Skeletal muscle tissue (tissue), 3 donors: ENCODE measurements at regions not wholly inside any gene's neighbourhood (a gene's known extent, or its start where the extent isn't known, plus 50 kb on each side); places are given as distances from the start of the nearest gene placed in this dataset.
"Not testable (repeated sequence)": the region's sequence is repeated elsewhere in the genome, so short reads cannot be mapped to it uniquely, and the experiment has no call there.

Experiments used
- H3K27ac ChIP-seq: one replicate; pipeline ENCODE4 v1.7.0; 2013; ENCODE audit warnings: mild to moderate bottlenecking, low read depth, low read length, inconsistent platforms
- H3K27me3 ChIP-seq, 3 donors: one replicate each; pipeline ENCODE4 v1.7.0; 2013; ENCODE audit warnings: low read length in 3 of 3; ENCODE audit not compliant: control insufficient read depth in 3 of 3, insufficient read depth in 3 of 3
- H3K36me3 ChIP-seq, 3 donors: one replicate each; pipeline ENCODE4 v1.7.0; 2013; ENCODE audit warnings: low read length in 3 of 3; ENCODE audit not compliant: control insufficient read depth in 3 of 3, insufficient read depth in 3 of 3
- H3K4me1 ChIP-seq, 3 donors: one replicate each; pipeline ENCODE4 v1.7.0; 2013; ENCODE audit warnings: low read length in 3 of 3, mild to moderate bottlenecking in 3 of 3; ENCODE audit not compliant: control insufficient read depth in 3 of 3, insufficient read depth in 3 of 3
- H3K4me3 ChIP-seq, 3 donors: one replicate each; pipeline ENCODE4 v1.7.0; 2013; ENCODE audit warnings: low read length in 3 of 3
- H3K9ac ChIP-seq, 3 donors: one replicate each; pipeline ENCODE4 v1.7.0; 2013; ENCODE audit warnings: low read length in 3 of 3, mild to moderate bottlenecking in 3 of 3, moderate library complexity in 2 of 3, low read depth in 1 of 3
- H3K9me3 ChIP-seq, 3 donors: one replicate each; pipeline ENCODE4 v1.7.0; 2013; ENCODE audit warnings: low read length in 3 of 3; ENCODE audit not compliant: control insufficient read depth in 3 of 3
- donor health status: Osteomylitis.

DNA sequence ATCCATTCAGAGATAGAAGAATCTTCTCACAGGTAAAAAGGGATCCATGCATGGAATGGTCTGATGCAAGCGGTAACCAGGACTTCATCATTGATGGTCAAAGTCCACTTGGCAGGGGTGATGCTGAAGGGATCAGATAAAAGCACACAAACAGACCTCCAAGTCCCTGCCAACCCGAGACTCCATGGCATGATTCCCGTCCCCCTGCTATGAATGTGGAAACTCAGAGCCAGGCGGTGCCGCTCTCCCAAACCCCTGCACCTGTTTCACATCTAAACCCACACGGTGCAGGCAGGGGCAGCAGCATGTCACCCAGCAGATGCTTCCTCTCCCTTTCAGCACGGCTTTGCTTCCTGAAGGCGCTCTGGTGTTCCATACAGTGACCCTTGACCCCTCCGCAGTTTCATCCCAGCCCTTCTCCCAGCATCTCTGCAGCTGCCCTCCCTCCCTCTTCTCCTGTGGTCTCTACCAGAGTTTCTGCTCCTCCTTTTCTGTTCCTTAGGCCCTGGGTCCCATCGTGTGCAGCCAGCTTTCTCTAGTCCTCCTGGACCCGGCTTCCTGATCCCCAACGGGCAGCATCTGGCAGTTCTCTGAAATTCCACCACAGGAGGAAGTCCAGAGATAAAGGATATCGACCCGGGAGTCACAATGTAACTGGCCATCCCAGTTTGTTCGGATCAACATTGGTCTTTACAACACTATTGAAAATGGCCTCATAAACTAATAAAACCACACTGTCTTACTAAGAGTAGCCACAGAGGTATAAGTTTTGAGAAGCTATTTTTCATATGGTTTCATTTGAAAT, 235.0 kb downstream of the TTLL2 start:
- no peak overlapping the region for H3K4me3 ChIP-seq
- H3K27ac ChIP-seq: no peak overlapping the region
- peaks cover 0 to 7% (median 0%) of the 10 kb centered on the region in 3 donors for H3K27me3 ChIP-seq
- H3K36me3 ChIP-seq: no peaks in the 10 kb centered on the region
- H3K9me3 ChIP-seq: no peaks in the 10 kb centered on the region
- H3K9ac ChIP-seq: no peak overlapping the region
- peaks cover 11 to 14% (median 13%) of the 10 kb centered on the region in 3 donors for H3K4me1 ChIP-seq

DNA sequence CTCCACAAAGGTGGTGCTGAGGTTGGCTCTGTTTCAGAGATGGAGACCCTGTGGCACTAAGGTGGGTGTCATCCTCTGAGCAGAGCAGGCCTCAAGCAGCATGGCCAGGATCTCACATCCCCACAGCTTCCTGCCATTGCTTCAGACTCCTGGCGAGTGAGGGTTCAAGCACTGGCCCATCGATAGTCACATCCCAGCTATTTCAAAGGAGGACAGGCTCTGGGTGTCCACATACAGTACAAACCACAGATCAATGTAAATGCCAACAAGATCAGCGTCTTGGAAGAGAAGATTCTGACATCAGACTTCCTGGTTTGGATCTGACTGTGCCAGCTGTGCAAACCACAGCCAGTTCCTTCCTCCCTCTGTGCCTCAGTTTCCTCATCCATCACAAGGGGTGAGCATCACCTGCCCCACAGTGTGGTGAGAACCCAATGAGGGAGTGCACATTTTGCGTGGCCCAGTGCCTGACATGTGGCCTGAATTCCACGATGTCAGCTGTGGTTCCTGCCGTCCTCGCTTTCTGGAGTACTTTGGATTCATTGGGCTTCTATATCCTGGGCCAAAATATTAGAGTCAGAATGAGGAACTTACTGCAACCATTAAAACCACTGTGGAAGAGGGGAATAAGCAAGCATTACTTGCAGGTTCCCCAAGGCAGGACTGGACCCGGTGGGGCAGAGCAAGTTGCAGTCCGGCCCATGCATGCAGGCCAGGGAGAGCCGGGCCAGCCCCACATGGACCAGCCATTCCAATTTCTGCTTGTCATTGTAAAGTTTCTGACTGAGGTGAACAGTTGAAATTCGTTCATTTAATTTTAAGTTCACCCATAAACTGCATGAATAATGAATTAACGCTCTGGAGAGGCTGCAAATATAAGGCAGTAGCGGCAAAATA, 236.0 kb downstream of the TTLL2 start:
- Histone ChIP-seq H3K27ac (no peak overlapping the region), H3K4me3 (no peak overlapping the region), H3K4me1 (peaks cover 13 to 17% (median 15%) of the 10 kb centered on the region in 3 donors), H3K9me3 (no peaks in the 10 kb centered on the region), H3K9ac (no peak overlapping the region), H3K36me3 (no peaks in the 10 kb centered on the region), H3K27me3 (peaks cover 0 to 7% (median 0%) of the 10 kb centered on the region in 3 donors)

DNA sequence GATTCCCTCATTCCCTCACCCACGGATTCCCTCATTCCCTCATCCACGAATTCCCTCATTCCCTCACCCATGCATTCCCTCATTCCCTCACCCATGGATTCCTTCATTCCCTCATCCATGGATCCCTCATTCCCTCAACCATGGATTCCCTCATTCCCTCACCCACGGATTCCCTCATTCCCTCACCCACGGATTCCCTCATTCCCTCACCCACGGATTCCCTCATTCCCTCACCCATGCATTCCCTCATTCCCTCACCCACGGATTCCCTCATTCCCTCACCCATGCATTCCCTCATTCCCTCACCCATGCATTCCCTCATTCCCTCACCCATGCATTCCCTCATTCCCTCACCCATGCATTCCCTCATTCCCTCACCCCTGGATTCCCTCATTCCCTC, 238.0 kb downstream of the TTLL2 start:
- H3K9me3 ChIP-seq, H3K4me3 ChIP-seq, H3K36me3 ChIP-seq, H3K27me3 ChIP-seq, H3K27ac ChIP-seq, H3K9ac ChIP-seq: not testable (repeated sequence)
- peaks cover 28 to 34% (median 30%) of the 10 kb centered on the region in 3 donors for H3K4me1 ChIP-seq

DNA sequence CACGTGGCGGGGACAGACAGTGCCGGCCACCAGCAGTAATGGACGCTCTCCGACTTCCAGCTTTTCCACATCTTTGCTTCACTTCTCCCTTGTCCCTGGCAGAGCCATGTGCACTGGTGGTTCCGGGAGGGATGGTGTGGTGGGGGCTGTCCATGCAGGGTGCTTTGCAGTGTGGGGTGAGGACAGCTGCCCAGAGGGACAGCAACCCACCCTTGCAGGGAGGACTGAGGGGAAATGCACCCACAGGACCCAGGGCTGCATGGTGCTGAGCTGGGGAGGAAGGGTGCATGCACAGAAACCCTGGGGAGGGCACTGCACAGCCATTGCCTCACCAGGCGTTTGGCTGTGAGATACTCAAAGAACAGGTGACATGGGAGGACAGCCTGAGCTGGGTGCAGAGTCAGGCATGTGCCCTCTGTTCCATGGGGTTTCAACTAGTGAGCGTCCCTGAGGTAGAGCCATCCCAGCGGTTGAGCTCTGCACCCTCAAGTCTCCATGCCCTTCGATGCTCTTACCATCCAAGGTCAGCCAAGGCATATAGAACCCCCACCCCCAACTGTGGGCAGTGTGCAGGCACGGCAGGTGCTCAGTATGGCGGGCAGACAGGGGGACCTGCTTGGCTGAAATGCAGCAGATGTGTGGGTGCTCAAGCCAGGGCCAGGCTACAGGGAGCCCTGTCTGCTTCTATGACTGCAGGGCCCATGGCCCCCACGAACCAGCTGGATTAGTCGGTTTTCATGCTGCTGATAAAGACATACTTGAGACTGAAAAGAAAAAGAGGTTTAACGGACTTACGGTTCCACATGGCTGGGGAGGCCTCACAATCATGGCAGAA, 239.7 kb downstream of the TTLL2 start:
- no peaks in the 10 kb centered on the region for H3K9me3 ChIP-seq
- H3K9ac ChIP-seq: no peak overlapping the region
- peaks cover 0 to 7% (median 0%) of the 10 kb centered on the region in 3 donors for H3K27me3 ChIP-seq
- peaks cover 21 to 26% (median 21%) of the 10 kb centered on the region in 3 donors for H3K4me1 ChIP-seq
- no peak overlapping the region for H3K27ac ChIP-seq
- no peak overlapping the region for H3K4me3 ChIP-seq
- H3K36me3 ChIP-seq: no peaks in the 10 kb centered on the region

DNA sequence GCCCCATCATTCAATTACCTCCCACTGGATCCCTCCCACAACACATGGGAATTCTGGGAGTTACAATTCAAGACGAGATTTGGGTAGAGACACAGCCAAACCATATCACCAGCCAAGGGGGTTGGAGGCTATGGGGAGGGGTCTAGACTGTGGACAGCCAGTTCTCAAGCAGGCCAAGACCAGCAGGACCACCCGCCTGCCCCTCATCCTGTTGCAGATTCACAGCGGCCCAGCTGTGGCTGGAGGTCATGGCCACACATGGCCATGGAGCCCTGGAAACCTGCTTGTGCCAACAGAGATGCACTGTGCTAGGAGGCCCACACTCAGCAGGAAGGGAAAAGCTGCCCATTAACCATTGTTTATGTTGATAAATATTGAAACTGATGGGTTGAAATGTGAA, 240.5 kb downstream of the TTLL2 start:
- Histone ChIP-seq H3K4me3 (no peak overlapping the region), H3K27me3 (peaks cover 0 to 7% (median 0%) of the 10 kb centered on the region in 3 donors), H3K27ac (no peak overlapping the region), H3K36me3 (no peaks in the 10 kb centered on the region), H3K9ac (no peak overlapping the region), H3K4me1 (peaks cover 18 to 23% (median 18%) of the 10 kb centered on the region in 3 donors), H3K9me3 (no peaks in the 10 kb centered on the region)

DNA sequence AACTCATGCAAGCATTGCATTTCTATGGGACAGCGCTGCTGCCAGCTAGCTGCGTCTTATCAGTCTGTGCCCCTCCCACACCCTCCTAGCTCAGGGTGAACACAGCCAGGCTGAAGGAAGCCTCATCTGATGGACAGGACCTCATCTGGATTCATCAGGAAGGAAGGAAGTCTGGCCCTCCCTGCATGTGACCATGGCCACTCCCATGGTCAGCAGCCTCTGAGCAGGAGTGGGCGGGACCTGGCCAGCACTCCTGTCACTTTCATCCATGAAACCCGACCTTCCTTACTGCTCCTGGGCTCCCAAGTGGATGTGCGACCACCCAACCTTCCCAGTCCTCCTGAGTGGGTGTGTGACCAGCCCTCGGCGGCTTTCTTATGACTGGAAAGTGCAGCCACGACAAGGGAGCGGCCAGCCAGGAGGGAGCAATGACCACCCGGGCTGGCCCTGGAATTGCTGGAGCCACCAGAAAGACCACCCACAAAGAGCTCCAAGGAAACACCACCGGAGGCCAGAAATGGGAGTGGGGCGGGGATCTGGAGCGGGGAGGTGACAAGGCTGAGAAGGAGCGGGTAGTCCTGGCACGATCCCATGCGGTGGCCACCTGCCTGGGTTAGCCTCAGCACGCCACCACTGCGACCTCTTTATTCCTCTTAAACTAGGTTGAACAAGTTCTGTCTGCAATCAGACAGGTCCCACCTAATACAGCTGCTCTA, 241.2 kb downstream of the TTLL2 start:
- Histone ChIP-seq H3K27ac (no peak overlapping the region), H3K4me3 (peak overlapping the region in 1 of 3 donors; percentile 22), H3K4me1 (peaks cover 18 to 23% (median 18%) of the 10 kb centered on the region in 3 donors), H3K27me3 (peaks cover 0 to 7% (median 0%) of the 10 kb centered on the region in 3 donors), H3K9me3 (no peaks in the 10 kb centered on the region), H3K9ac (peak overlapping the region in 1 of 3 donors; percentile 25), H3K36me3 (no peaks in the 10 kb centered on the region)

DNA sequence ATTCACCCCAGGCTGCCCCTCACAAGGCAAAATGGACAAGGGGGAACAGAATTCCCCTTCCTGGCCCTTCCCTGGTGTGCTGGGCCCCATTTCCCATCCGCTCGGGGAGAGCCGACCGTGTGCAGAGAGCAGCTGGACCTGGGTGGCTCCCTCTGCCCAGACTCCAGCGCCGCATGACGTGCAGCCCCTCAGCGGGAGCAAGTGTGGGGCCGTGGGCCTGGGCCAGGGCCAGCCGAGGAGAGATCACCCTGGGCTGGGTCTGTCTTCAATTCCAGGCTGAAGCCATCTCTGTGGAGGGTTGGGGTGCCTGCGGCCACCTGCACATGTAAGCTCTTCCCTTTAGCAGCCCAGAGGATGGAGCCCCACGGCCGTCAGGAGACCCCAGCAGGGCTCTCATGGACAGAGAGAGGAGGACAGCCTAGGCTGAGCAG, 241.8 kb downstream of the TTLL2 start:
- H3K36me3 ChIP-seq: no peaks in the 10 kb centered on the region
- H3K27ac ChIP-seq: no peak overlapping the region
- peaks cover 0 to 7% (median 0%) of the 10 kb centered on the region in 3 donors for H3K27me3 ChIP-seq
- H3K4me3 ChIP-seq: no peak overlapping the region
- H3K9me3 ChIP-seq: no peaks in the 10 kb centered on the region
- H3K4me1 ChIP-seq: peaks cover 18 to 23% (median 18%) of the 10 kb centered on the region in 3 donors
- no peak overlapping the region for H3K9ac ChIP-seq

DNA sequence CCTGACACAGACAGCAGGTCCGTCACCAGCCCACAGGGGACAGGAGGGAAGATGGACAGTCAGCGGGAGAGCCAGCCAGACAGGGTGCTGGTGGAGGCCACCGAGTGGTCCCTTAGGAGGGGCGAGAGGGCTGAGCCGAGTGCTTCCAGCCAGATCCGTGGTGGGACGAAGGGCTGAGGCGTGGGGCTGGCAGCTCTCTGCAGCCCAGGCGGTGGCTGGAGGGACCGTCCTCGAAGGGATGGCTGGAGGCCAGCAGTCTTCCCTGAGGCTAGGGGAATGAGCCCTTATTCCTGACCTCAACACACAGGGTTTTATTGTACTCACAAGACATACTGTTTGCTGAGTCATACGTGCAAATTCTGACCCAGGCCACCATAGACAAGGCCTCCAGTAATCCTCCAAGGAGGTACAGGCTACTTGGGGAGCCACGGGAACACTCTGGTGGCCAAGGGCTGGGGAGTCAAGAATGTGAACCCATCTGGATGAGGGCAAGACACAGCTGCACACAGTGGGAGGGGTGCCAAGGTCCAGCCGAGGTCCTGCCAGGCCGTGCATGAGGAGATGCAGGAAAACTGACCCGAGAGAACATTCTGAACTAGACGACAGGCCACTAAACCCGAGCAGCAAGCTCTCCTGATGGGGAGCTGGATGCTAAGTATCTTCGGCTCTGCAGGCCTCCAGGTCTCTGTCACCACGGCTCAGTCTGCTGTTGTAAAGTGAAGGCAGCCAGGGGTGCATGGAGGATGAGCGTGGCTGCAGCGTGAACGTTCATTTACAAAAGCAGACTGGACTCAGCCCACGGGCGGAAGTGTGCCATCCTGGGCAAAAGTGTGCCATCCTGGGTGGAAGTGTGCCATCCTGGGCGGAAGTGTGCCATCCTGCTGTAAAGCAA, 242.5 kb downstream of the TTLL2 start:
- H3K36me3 ChIP-seq: no peaks in the 10 kb centered on the region
- no peaks in the 10 kb centered on the region for H3K9me3 ChIP-seq
- H3K9ac ChIP-seq: peak overlapping the region in 1 of 3 donors; percentile 45
- H3K4me3 ChIP-seq: no peak overlapping the region
- peaks cover 18 to 23% (median 18%) of the 10 kb centered on the region in 3 donors for H3K4me1 ChIP-seq
- no peak overlapping the region for H3K27ac ChIP-seq
- H3K27me3 ChIP-seq: peaks cover 0 to 7% (median 0%) of the 10 kb centered on the region in 3 donors
